CD4-positive, alpha-beta T cell treated with Interleukin-21 for 1 hour (primary cell): ENCODE measurements at regions not wholly inside any gene's neighbourhood (a gene's known extent, or its start where the extent isn't known, plus 50 kb on each side); places are given as distances from the start of the nearest gene placed in this dataset.

Experiments
- DNase-seq: peaks from one replicate; pipeline ENCODE4 v3.0.0-alpha.2; 2020

- DNase-seq = no peak
Measured at GRCh38 chr7:18370633-18371032, 124.9 kb upstream of the HDAC9 start.

GRCh38 chr7:18378989-18379605 is 116.5 kb upstream of the HDAC9 start:
- DNase-seq = no peak

- DNase-seq = no peak
Measured at GRCh38 chr7:18384491-18385143, 110.9 kb upstream of the HDAC9 start.

GRCh38 chr7:18386607-18387006 is 108.9 kb upstream of the HDAC9 start:
- DNase-seq = no peak

GRCh38 chr7:18387191-18387735 is 108.3 kb upstream of the HDAC9 start:
- DNase-seq = no peak

- DNase-seq = no peak
Measured at GRCh38 chr7:18390535-18390907, 105.0 kb upstream of the HDAC9 start.

GRCh38 chr7:18393465-18394118 is 102.0 kb upstream of the HDAC9 start:
- DNase-seq = no peak

GRCh38 chr7:18395868-18396267 is 99.7 kb upstream of the HDAC9 start:
- DNase-seq = no peak

- DNase-seq = no peak
Measured at GRCh38 chr7:18396953-18397352, 98.6 kb upstream of the HDAC9 start.

GRCh38 chr7:18399436-18400235 is 95.9 kb upstream of the HDAC9 start:
- DNase-seq = no peak

GRCh38 chr7:18400275-18400674 is 95.3 kb upstream of the HDAC9 start:
- DNase-seq = no peak

GRCh38 chr7:18400726-18401125 is 94.8 kb upstream of the HDAC9 start:
- no peak for DNase-seq

GRCh38 chr7:18401757-18402156 is 93.8 kb upstream of the HDAC9 start:
- no peak for DNase-seq

- DNase-seq = no peak
Measured at GRCh38 chr7:18402488-18403183, 92.9 kb upstream of the HDAC9 start.

GRCh38 chr7:18405726-18406125 is 89.8 kb upstream of the HDAC9 start:
- no peak for DNase-seq

GRCh38 chr7:18407385-18407784 is 88.2 kb upstream of the HDAC9 start:
- no peak for DNase-seq

- DNase-seq = no peak
Measured at GRCh38 chr7:18408461-18408860, 87.1 kb upstream of the HDAC9 start.

- DNase-seq = no peak
Measured at GRCh38 chr7:18408868-18409267, 86.7 kb upstream of the HDAC9 start.

GRCh38 chr7:18413447-18413846 is 82.1 kb upstream of the HDAC9 start:
- DNase-seq = no peak

- no peak for DNase-seq
Measured at GRCh38 chr7:18414885-18415284, 80.7 kb upstream of the HDAC9 start.

- no peak for DNase-seq
Measured at GRCh38 chr7:18416988-18417387, 78.6 kb upstream of the HDAC9 start.

GRCh38 chr7:18419456-18419855 is 76.1 kb upstream of the HDAC9 start:
- DNase-seq = no peak

GRCh38 chr7:18420108-18420507 is 75.4 kb upstream of the HDAC9 start:
- DNase-seq = no peak
